RWPE1 (cell line): ENCODE measurements at regions not wholly inside any gene's neighbourhood (a gene's known extent, or its start where the extent isn't known, plus 50 kb on each side); places are given as distances from the start of the nearest gene placed in this dataset.
"Not testable (repeated sequence)": the region's sequence is repeated elsewhere in the genome, so short reads cannot be mapped to it uniquely, and the experiment has no call there.

Experiments
- CTCF ChIA-PET: fragments of 350-600 bp; sonication (Branson Sonifier 250); formaldehyde crosslinking; extraction: SDS; loops from one replicate; lab custom pipeline; 2021; lab: Yijun Ruan, JAX
- POLR2A ChIA-PET: fragments of 400-600 bp; formaldehyde crosslinking; extraction: SDS; loops from one replicate; lab custom pipeline; 2020; ENCODE audit warnings: antibody characterized with exemption; ENCODE audit not compliant: low non-redundant PET; lab: Yijun Ruan, JAX
- DNase-seq: peaks from one replicate; pipeline ENCODE4 v3.0.0; 2012; ENCODE audit warnings: low spot score
- H3K27ac ChIP-seq: fragments of 450-650 bp; 2 replicates; pipeline ENCODE4 v1.5.1; 2017
- TF ChIP-seq, protein P1 (sequence below): fragments of 450-650 bp; conservative IDR thresholded peaks from 2 replicates; pipeline ENCODE4 v1.5.1; 2017; ENCODE audit warnings: low read depth, mild to moderate bottlenecking

DNA sequence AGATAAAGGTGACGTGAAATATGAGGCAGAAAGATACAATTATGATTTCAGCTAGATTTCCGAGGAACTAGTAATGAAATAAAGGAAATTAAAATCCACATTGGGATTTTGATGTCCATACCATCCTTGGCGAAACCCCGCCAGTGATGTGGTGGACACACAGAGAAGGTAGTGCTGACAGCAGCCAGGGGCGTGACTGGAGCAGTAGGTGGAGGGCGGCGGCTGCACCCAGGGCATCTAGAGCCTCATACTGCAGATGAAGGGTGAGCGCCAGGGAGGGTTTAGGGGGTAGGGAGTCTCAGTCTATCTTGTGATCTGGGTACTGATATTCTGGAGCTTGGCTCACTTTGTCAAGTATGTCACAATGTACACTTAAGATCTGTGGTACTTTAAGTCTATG lies 855.5 kb upstream of the POM121L12 start:
- CTCF ChIA-PET = no interaction called here
- TF ChIP-seq, protein P1, sequence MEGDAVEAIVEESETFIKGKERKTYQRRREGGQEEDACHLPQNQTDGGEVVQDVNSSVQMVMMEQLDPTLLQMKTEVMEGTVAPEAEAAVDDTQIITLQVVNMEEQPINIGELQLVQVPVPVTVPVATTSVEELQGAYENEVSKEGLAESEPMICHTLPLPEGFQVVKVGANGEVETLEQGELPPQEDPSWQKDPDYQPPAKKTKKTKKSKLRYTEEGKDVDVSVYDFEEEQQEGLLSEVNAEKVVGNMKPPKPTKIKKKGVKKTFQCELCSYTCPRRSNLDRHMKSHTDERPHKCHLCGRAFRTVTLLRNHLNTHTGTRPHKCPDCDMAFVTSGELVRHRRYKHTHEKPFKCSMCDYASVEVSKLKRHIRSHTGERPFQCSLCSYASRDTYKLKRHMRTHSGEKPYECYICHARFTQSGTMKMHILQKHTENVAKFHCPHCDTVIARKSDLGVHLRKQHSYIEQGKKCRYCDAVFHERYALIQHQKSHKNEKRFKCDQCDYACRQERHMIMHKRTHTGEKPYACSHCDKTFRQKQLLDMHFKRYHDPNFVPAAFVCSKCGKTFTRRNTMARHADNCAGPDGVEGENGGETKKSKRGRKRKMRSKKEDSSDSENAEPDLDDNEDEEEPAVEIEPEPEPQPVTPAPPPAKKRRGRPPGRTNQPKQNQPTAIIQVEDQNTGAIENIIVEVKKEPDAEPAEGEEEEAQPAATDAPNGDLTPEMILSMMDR = no peak
- H3K27ac ChIP-seq = no peak overlapping the region

DNA sequence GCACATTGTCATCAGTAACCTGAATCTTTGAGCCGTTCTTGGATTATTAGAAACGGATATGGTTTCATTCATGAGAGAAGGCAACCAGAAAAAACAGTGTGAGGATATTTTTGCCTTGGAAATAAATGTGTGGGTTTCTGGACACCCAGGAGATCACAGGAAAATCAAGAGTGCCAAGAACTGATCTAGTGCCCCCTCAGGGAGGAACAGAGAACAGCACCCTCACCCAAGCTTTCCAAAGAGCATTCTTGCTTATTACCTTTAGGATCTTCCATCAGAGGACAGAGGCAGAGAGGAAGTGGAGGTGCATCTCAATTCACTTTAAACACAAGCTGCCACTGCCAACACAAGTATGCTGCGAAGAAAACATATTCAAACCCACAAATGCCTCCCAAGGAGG lies 851.5 kb upstream of the COBL start:
- DNase-seq = no peak
- no peak overlapping the region for H3K27ac ChIP-seq
- ChIA-PET CTCF (interaction anchor here (0.5 to 0.7 kb wide), 3 partner anchors 35 to 1892 kb away, joined by 3 read pairs; no protein-coding TSS in a partner anchor), POLR2A (no interaction called here)
- TF ChIP-seq, protein P1 = no peak

More for the DNA sequence above, 855.5 kb upstream of the POM121L12 start:
- POLR2A ChIA-PET = no interaction called here
- DNase-seq = no peak

DNA sequence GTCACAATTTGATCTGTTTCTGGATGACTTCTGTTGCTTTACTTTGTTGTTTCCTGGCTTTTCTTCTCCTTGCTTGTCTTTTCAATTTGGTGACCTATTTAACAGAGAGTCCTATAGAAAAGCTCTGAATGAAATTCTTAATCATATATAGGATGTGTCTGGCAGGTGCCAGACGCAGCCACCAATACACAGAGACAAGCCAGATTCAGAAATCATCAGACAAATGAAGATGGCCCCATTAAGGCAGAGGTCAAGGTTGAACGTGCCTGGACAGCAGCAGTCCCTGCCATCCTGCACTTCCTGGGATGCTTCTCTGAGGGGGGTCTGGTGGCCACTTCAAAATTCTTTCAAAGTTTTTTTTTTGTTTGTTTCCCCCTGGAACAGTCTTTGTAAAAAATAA lies 846.7 kb upstream of the COBL start:
- POLR2A ChIA-PET = no interaction called here
- CTCF ChIA-PET = no interaction called here
- no peak for DNase-seq
- TF ChIP-seq, protein P1 = no peak
- H3K27ac ChIP-seq = no peak overlapping the region

DNA sequence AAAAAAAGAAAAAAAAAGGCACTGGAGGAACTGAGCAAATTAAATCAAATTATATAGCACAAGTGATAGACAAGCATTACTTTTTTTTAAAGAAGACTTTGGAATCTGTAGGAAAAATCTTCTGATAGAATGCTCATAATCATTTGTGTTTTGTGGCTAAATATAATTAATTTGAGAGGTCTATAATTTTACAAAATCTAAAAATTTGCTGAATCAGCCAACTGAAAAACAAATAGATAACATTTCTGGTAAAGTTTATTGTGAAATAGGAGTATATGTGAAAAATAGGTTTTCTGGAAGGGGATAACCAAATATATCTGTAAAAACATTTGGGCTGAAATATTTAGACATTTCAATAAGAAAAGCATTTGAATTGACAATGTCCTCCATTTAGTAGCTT lies 844.9 kb upstream of the COBL start:
- DNase-seq = no peak
- CTCF ChIA-PET = no interaction called here
- TF ChIP-seq, protein P1 = no peak
- POLR2A ChIA-PET = no interaction called here
- H3K27ac ChIP-seq = no peak overlapping the region

DNA sequence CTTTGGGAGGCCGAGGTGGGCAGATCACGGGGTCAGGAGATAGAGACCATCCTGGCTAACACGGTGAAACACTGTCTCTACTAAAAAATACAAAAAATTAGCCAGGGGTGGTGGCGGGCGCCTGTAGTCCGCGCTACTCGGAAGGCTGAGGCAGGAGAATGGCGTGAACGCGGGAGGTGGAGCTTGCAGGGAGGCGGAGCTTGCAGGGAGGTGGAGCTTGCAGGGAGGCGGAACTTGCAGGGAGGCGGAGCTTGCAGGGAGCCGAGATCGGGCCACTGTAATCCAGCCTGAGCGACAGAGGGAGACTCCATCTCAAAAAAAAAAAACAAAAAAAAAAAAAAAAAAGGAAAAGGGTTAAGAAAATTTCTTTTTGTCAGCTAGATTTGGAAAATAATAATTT lies 842.8 kb upstream of the COBL start:
- H3K27ac ChIP-seq, POLR2A ChIA-PET, CTCF ChIA-PET, DNase-seq: not testable (repeated sequence)

DNA sequence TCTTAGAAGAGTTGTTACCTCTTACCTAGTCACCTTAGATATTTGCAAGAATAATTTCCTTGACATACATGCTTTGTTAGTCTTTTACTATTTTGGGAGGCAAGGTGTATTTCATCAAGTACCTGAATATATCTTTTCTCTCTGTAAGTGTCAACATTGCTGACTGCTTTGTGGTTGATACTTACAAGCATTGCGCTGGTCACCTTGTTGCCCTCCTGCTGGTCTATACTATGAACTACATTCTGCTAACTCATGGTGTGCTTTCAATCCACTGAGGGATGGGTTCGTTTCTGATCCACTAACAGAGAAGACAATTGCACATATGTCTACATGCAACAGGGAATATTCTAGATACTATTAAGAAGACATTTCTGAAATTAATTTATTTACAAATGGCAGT lies 837.8 kb upstream of the COBL start:
- CTCF ChIA-PET = no interaction called here
- POLR2A ChIA-PET = no interaction called here
- DNase-seq = no peak
- no peak overlapping the region for H3K27ac ChIP-seq
- TF ChIP-seq, protein P1 = no peak

DNA sequence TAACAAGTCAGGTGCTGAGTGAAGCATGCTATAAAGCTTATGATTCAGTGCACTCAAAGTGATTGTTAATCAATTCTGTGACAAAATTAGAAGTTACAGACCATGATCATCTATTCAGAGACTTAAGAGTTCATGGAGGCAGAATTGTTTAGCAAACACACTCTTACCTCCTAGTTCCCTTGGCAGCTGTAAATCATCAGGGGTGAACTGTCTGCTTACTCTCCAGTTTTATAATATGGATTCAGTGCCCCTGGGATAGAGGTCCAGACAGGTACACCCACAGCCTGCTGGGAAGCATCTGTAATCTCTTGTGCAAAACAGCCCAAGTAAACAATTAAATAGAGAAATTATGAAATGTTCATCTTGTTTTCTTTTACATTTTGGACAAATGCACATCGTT lies 835.0 kb upstream of the COBL start:
- POLR2A ChIA-PET = no interaction called here
- no peak overlapping the region for H3K27ac ChIP-seq
- CTCF ChIA-PET = interaction anchor here (0.6 kb wide), 1 partner anchor 1853 kb away, joined by 4 read pairs; no protein-coding TSS in a partner anchor
- TF ChIP-seq, protein P1 = no peak
- no peak for DNase-seq
